Mesenchymal stem cell (in vitro differentiated cells and primary cell): ENCODE measurements at regions not wholly inside any gene's neighbourhood (a gene's known extent, or its start where the extent isn't known, plus 50 kb on each side); places are given as distances from the start of the nearest gene placed in this dataset.

Experiments used
- DNase-seq: peaks from one replicate; pipeline ENCODE4 v3.0.0-alpha.2; 2013
- H2AFZ ChIP-seq: one replicate; pipeline ENCODE4 v1.6.1; 2013; ENCODE audit warnings: low read depth, mild to moderate bottlenecking, control low read depth, inconsistent platforms, low read length, moderate library complexity
- H2AK5ac ChIP-seq: 2 replicates; pipeline ENCODE4 v1.6.1; 2013; ENCODE audit warnings: low read length, moderate library complexity, mild to moderate bottlenecking, inconsistent platforms; ENCODE audit not compliant: severe bottlenecking
- H2BK120ac ChIP-seq: one replicate; pipeline ENCODE4 v1.6.1; 2013; ENCODE audit warnings: low read depth, mild to moderate bottlenecking, inconsistent platforms, low read length, moderate library complexity
- H2BK12ac ChIP-seq, 2 experiments: one replicate each; pipeline ENCODE4 v1.6.1; 2013; ENCODE audit warnings: inconsistent platforms in 2 of 2, low read length in 2 of 2, mild to moderate bottlenecking in 2 of 2, moderate library complexity in 2 of 2, control low read depth in 1 of 2
- H2BK15ac ChIP-seq: one replicate; pipeline ENCODE4 v1.6.1; 2013; ENCODE audit warnings: mild to moderate bottlenecking, low read depth, inconsistent platforms; ENCODE audit not compliant: poor library complexity, severe bottlenecking
- H2BK5ac ChIP-seq: 2 replicates; pipeline ENCODE4 v1.6.1; 2013; ENCODE audit warnings: low read depth, mild to moderate bottlenecking, low read length, control low read depth, inconsistent platforms; ENCODE audit not compliant: poor library complexity, severe bottlenecking
- H3K14ac ChIP-seq, 2 experiments: one replicate each; pipeline ENCODE4 v1.6.1; 2013; ENCODE audit warnings: inconsistent platforms in 2 of 2, low read length in 2 of 2, control low read depth in 1 of 2, mild to moderate bottlenecking in 1 of 2, moderate library complexity in 1 of 2
- H3K18ac ChIP-seq, 2 experiments: one replicate each; pipeline ENCODE4 v1.6.1; 2013; ENCODE audit warnings: inconsistent platforms in 2 of 2, low read length in 2 of 2, control low read depth in 1 of 2, low read depth in 1 of 2, mild to moderate bottlenecking in 1 of 2
- H3K23ac ChIP-seq, 2 experiments: one replicate each; pipeline ENCODE4 v1.6.1; 2013; ENCODE audit warnings: inconsistent platforms in 2 of 2, low read length in 2 of 2, mild to moderate bottlenecking in 2 of 2, moderate library complexity in 2 of 2, control low read depth in 1 of 2
- H3K27ac ChIP-seq: 2 replicates; pipeline ENCODE4 v1.5.1; 2013; ENCODE audit warnings: mild to moderate bottlenecking, moderate library complexity, low read length, control low read depth, inconsistent platforms; ENCODE audit not compliant: poor library complexity, severe bottlenecking
- H3K27me3 ChIP-seq, 2 experiments: 2 replicates each; pipeline versions ENCODE4 v1.6.1 to v1.7.0; 2013; ENCODE audit warnings: low read length in 2 of 2, mild to moderate bottlenecking in 2 of 2, moderate library complexity in 2 of 2, control low read depth in 1 of 2, inconsistent platforms in 1 of 2; ENCODE audit not compliant: control insufficient read depth in 1 of 2, insufficient read depth in 1 of 2
- H3K36me3 ChIP-seq, 2 experiments: 2 replicates each; pipeline versions ENCODE4 v1.6.1 to v1.7.0; 2013; ENCODE audit warnings: low read length in 2 of 2, control low read depth in 1 of 2, inconsistent platforms in 1 of 2, low read depth in 1 of 2, mild to moderate bottlenecking in 1 of 2; ENCODE audit not compliant: insufficient read depth in 2 of 2, control insufficient read depth in 1 of 2
- H3K4ac ChIP-seq, 2 experiments: one replicate each; pipeline ENCODE4 v1.6.1; 2013; ENCODE audit warnings: inconsistent platforms in 2 of 2, low read length in 2 of 2, mild to moderate bottlenecking in 2 of 2, moderate library complexity in 2 of 2, control low read depth in 1 of 2, low read depth in 1 of 2
- H3K4me1 ChIP-seq: 2 replicates; pipeline ENCODE4 v1.6.1; 2013; ENCODE audit warnings: low read depth, low read length, control low read depth; ENCODE audit not compliant: control insufficient read depth, insufficient read depth
- H3K4me2 ChIP-seq: 2 replicates; pipeline ENCODE4 v1.6.1; 2013; ENCODE audit warnings: low read length, mild to moderate bottlenecking, inconsistent platforms; ENCODE audit not compliant: poor library complexity, severe bottlenecking
- H3K4me3 ChIP-seq, 2 experiments: 2 replicates each; pipeline versions ENCODE4 v1.5.1 to v1.7.0; 2013; ENCODE audit warnings: low read length in 2 of 2, mild to moderate bottlenecking in 2 of 2, control low read depth in 1 of 2, low read depth in 1 of 2; ENCODE audit not compliant: insufficient read depth in 1 of 2
- H3K79me1 ChIP-seq: replicated peaks from 2 replicates; pipeline ENCODE4 v1.6.1; 2013; ENCODE audit warnings: mild to moderate bottlenecking, control low read depth, low read length, inconsistent platforms; ENCODE audit not compliant: poor library complexity, severe bottlenecking
- H3K9ac ChIP-seq: 2 replicates; pipeline ENCODE4 v1.7.0; 2013; ENCODE audit warnings: mild to moderate bottlenecking, low read length, moderate library complexity
- H3K9me3 ChIP-seq: 2 replicates; pipeline ENCODE4 v1.7.0; 2013; ENCODE audit warnings: mild to moderate bottlenecking, low read length; ENCODE audit not compliant: control insufficient read depth
- H4K8ac ChIP-seq: one replicate; pipeline ENCODE4 v1.6.1; 2013; ENCODE audit warnings: inconsistent platforms, mild to moderate bottlenecking, low read length, moderate library complexity
- H4K91ac ChIP-seq: one replicate; pipeline ENCODE4 v1.6.1; 2013; ENCODE audit warnings: mild to moderate bottlenecking, low read length, inconsistent platforms
- WGBS: methylation state at CpG from one replicate; pipeline ENCODE4 v1.1.7; 2013; ENCODE audit warnings: mixed read lengths; 5-methylcytosine and 5-hydroxymethylcytosine counted together

DNA sequence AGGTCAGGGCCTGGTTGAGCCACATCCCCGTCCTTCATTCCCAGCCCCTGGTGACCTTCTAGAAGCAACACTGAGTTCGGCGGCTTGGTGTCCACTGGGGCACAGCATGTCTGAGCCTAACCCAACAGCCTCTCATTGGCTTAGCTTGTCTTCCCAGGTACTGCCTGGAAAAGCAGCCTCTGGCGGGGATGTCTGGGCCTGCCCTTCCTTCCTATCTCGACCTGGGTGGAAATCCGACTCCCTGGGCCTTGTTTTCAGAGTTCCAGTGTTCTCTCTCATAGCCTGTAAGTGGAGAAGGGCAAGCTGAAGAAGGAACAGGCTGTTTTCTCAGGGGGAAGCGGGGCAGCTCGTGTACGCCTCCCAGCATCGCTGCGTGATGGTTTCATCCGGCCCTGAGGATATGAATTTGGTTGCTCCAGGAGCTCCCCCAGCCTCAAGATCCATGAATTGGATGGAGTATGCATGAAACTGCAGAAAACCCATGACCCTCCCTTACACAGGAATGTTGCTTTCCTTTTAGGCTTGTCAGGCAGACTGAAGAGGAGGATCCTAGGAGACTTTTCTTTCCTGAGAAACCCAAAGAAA is 116.5 kb upstream of the IRF2BP2 start:
- no peaks in the 10 kb centered on the region for H3K79me1 ChIP-seq
- H2AK5ac ChIP-seq: peak overlapping the region; percentile 85
- H2BK12ac ChIP-seq: peak overlapping the region; percentile 96 to 98
- no peaks in the 10 kb centered on the region for H3K9me3 ChIP-seq
- H2BK15ac ChIP-seq: peak overlapping the region; percentile 98
- H3K23ac ChIP-seq: no peak overlapping the region
- no peak overlapping the region for H3K4me2 ChIP-seq
- H3K9ac ChIP-seq: no peak overlapping the region
- H4K91ac ChIP-seq: peak overlapping the region; percentile 98
- peak overlapping the region; percentile 65 to 99 for H3K18ac ChIP-seq
- H3K36me3 ChIP-seq: no peaks in the 10 kb centered on the region
- peak overlapping the region; percentile 95 to 97 for H3K4ac ChIP-seq
- peaks cover 50% of the 10 kb centered on the region for H3K4me1 ChIP-seq
- H2BK5ac ChIP-seq: no peak overlapping the region
- peak; percentile 48 for DNase-seq
- peak overlapping the region in 1 of 2 experiments; percentile 68 for H3K14ac ChIP-seq
- H2BK120ac ChIP-seq: peak overlapping the region; percentile 94
- no peak overlapping the region for H3K4me3 ChIP-seq
- 80% methylated on average over 12 of the region's 12 CpGs for WGBS
- no peaks in the 10 kb centered on the region for H3K27me3 ChIP-seq
- H2AFZ ChIP-seq: no peak overlapping the region
- H3K27ac ChIP-seq: peak overlapping the region; percentile 16
- peak overlapping the region; percentile 90 for H4K8ac ChIP-seq

DNA sequence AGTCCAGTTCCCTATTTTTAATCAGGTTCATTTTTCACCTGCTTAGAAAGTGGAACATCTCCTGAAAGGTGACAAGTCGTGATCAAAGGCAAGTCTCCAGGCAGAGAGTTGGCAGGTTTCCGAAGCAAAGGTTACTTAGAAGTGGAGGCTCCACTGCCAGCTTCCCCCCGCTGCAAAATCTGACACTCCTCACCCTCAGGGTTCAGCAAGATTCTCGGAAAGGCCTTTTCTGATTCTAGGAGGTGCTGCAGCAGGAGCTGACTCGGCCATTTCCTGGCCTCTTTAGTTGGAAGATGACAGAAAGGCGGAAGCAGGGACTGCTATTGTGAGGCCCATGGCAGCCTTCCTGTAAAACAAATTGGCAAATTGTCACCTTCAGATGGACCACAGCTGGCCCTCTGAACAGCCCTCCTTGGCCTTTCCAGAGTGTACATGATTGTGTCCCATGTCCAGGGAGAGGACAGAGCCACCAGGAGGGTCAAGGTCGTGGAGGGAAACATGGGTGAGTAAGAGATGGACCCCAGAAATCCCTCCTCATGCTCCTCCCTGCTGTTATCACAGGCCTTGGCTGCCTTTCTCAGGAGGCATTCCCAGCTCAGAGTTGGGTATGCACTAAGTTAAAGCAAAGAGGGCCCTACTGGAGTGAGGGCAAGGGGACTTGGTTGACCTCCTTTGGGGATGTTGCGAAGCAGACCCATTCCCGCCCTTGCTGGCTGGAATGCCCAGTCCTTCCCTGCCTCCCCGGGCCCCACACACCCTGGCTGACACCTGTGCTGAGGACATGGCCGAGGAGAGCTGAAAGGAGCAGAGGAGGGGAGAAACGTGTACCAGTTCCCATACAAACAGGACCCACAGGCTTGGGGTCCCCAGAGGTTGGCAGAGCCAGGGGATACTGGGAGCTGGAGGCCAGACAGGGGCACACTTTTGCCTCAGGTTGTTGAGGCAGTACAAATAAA is 115.5 kb upstream of the IRF2BP2 start:
- H4K91ac ChIP-seq: peak overlapping the region; percentile 98
- peak overlapping the region in 1 of 2 experiments; percentile 82 for H3K14ac ChIP-seq
- H2AFZ ChIP-seq: no peak overlapping the region
- peak overlapping the region; percentile 94 for H2BK120ac ChIP-seq
- peak overlapping the region; percentile 63 for H2BK5ac ChIP-seq
- H3K23ac ChIP-seq: no peak overlapping the region
- 75% methylated on average over 12 of the region's 12 CpGs for WGBS
- H3K4ac ChIP-seq: peak overlapping the region; percentile 95 to 97
- no peaks in the 10 kb centered on the region for H3K27me3 ChIP-seq
- H3K79me1 ChIP-seq: no peaks in the 10 kb centered on the region
- no peak for DNase-seq
- H3K9ac ChIP-seq: peak overlapping the region; percentile 93
- H2BK12ac ChIP-seq: peak overlapping the region; percentile 96 to 98
- H2BK15ac ChIP-seq: peak overlapping the region; percentile 98
- H3K4me2 ChIP-seq: no peak overlapping the region
- H3K18ac ChIP-seq: peak overlapping the region; percentile 65 to 99
- H4K8ac ChIP-seq: peak overlapping the region; percentile 77
- peak overlapping the region; percentile 85 for H2AK5ac ChIP-seq
- H3K36me3 ChIP-seq: no peaks in the 10 kb centered on the region
- H3K4me3 ChIP-seq: no peak overlapping the region
- peak overlapping the region; percentile 84 for H3K27ac ChIP-seq
- H3K9me3 ChIP-seq: no peaks in the 10 kb centered on the region
- H3K4me1 ChIP-seq: peaks cover 56% of the 10 kb centered on the region

- Histone ChIP-seq H4K91ac (peak overlapping the region; percentile 88), H3K14ac (peak overlapping the region in 1 of 2 experiments; percentile 95), H2BK15ac (peak overlapping the region; percentile 62), H3K4ac (peak overlapping the region; percentile 30 to 95), H2BK5ac (peak overlapping the region; percentile 70), H3K4me2 (peak overlapping the region; percentile 64), H3K9me3 (no peaks in the 10 kb centered on the region), H3K18ac (peak overlapping the region; percentile 65 to 99), H3K27me3 (no peaks in the 10 kb centered on the region), H2AK5ac (peak overlapping the region; percentile 21), H2AFZ (no peak overlapping the region), H3K23ac (peak overlapping the region in 1 of 2 experiments; percentile 66), H4K8ac (peak overlapping the region; percentile 92), H3K4me1 (peaks cover 57% of the 10 kb centered on the region), H3K36me3 (no peaks in the 10 kb centered on the region), H2BK120ac (peak overlapping the region; percentile 94), H2BK12ac (peak overlapping the region; percentile 63 to 96), H3K4me3 (peak overlapping the region in 1 of 2 experiments; percentile 52), H3K9ac (peak overlapping the region; percentile 93), H3K27ac (peak overlapping the region; percentile 84), H3K79me1 (no peaks in the 10 kb centered on the region)
- 22% methylated on average over 15 of the region's 16 CpGs for WGBS
- DNase-seq: no peak
These were observed 114.7 kb upstream of the IRF2BP2 start for GRCh38 chr1:234724516-234725176.
